ENCODE measurements at regions not wholly inside any gene's neighbourhood (a gene's known extent, or its start where the extent isn't known, plus 50 kb on each side); places are given as distances from the start of the nearest gene placed in this dataset.

GRCh38 chr9:87029905-87030304 lies 82.6 kb upstream of the GAS1 start:
- TF ChIP-seq, protein P1, sequence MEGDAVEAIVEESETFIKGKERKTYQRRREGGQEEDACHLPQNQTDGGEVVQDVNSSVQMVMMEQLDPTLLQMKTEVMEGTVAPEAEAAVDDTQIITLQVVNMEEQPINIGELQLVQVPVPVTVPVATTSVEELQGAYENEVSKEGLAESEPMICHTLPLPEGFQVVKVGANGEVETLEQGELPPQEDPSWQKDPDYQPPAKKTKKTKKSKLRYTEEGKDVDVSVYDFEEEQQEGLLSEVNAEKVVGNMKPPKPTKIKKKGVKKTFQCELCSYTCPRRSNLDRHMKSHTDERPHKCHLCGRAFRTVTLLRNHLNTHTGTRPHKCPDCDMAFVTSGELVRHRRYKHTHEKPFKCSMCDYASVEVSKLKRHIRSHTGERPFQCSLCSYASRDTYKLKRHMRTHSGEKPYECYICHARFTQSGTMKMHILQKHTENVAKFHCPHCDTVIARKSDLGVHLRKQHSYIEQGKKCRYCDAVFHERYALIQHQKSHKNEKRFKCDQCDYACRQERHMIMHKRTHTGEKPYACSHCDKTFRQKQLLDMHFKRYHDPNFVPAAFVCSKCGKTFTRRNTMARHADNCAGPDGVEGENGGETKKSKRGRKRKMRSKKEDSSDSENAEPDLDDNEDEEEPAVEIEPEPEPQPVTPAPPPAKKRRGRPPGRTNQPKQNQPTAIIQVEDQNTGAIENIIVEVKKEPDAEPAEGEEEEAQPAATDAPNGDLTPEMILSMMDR (IDR thresholded peaks at IDR 0.05) = no peak
- no peak for TF ChIP-seq POLR2A (IDR thresholded peaks at IDR 0.05)
